Neural cell (in vitro differentiated cells): ENCODE measurements at regions not wholly inside any gene's neighbourhood (a gene's known extent, or its start where the extent isn't known, plus 50 kb on each side); places are given as distances from the start of the nearest gene placed in this dataset.

ENCODE experiments used
- H2AFZ ChIP-seq: fragments of 200-600, 300-800 bp; sonication (generic), shearing (Covaris generic); 2 replicates; pipeline ENCODE4 v1.6.0; 2014; ENCODE audit warnings: low read depth, mild to moderate bottlenecking, antibody characterized with exemption, low read length, moderate library complexity
- H3F3A ChIP-seq: fragments of 200-600 bp; shearing (Covaris generic); 2 replicates; pipeline ENCODE4 v1.6.1; 2016; ENCODE audit warnings: mild to moderate bottlenecking, moderate library complexity, mixed read lengths, antibody characterized with exemption, low read length; ENCODE audit not compliant: insufficient read depth, poor library complexity, severe bottlenecking
- H3K27ac ChIP-seq: fragments of 200-600, 300-800 bp; sonication (generic), shearing (Covaris generic); 2 replicates; pipeline ENCODE4 v1.5.1; 2014; ENCODE audit warnings: mild to moderate bottlenecking, low read length, moderate library complexity
- H3K27me3 ChIP-seq: fragments of 300-800, 200-600 bp; sonication (generic), shearing (Covaris generic); 2 replicates; pipeline ENCODE4 v1.6.0; 2014; ENCODE audit warnings: mild to moderate bottlenecking, low read depth, low read length, moderate library complexity; ENCODE audit not compliant: insufficient read depth
- H3K36me3 ChIP-seq: fragments of 300-800, 200-600 bp; sonication (generic), shearing (Covaris generic); 2 replicates; pipeline ENCODE4 v1.5.1; 2014; ENCODE audit warnings: mild to moderate bottlenecking, antibody characterized with exemption, low read length, moderate library complexity; ENCODE audit not compliant: insufficient read depth
- H3K4me2 ChIP-seq: fragments of 300-800, 200-600 bp; sonication (generic), shearing (Covaris generic); 2 replicates; pipeline ENCODE4 v1.6.0; 2014; ENCODE audit warnings: mild to moderate bottlenecking, low read length
- H3K4me3 ChIP-seq: fragments of 300-800, 200-600 bp; sonication (generic), shearing (Covaris generic); 2 replicates; pipeline ENCODE4 v1.5.1; 2014; ENCODE audit warnings: mild to moderate bottlenecking, low read length, moderate library complexity
- H3K79me2 ChIP-seq: fragments of 200-600 bp; shearing (Covaris generic); replicated peaks from 2 replicates; pipeline ENCODE4 v1.6.0; 2014; ENCODE audit warnings: mild to moderate bottlenecking, low read length, moderate library complexity; ENCODE audit not compliant: insufficient read depth
- H3K9ac ChIP-seq: fragments of 300-800, 200-600 bp; sonication (generic), shearing (Covaris generic); 2 replicates; pipeline ENCODE4 v1.6.1; 2016; ENCODE audit warnings: mild to moderate bottlenecking, low read length, mixed read lengths
- H3K9me2 ChIP-seq: fragments of 200-600 bp; shearing (Covaris generic); 2 replicates; pipeline ENCODE4 v1.6.1; 2016; ENCODE audit warnings: mild to moderate bottlenecking, low read length, mixed read lengths; ENCODE audit not compliant: insufficient read depth
- H3K9me3 ChIP-seq: fragments of 200-600, 300-800 bp; sonication (generic), shearing (Covaris generic); 2 replicates; pipeline ENCODE4 v1.6.1; 2016; ENCODE audit warnings: mild to moderate bottlenecking, mixed run types, low read length, moderate library complexity, mixed read lengths
- H4K20me1 ChIP-seq: fragments of 200-600 bp; shearing (Covaris generic); 2 replicates; pipeline ENCODE4 v1.6.1; 2016; ENCODE audit warnings: mild to moderate bottlenecking, mixed run types; ENCODE audit not compliant: insufficient read depth
- CTCF ChIP-seq: fragments of 450-650 bp; IDR thresholded peaks from 2 replicates; pipeline ENCODE4 v1.5.1; 2014; ENCODE audit warnings: antibody characterized with exemption, mild to moderate bottlenecking, moderate library complexity; ENCODE audit not compliant: poor library complexity, severe bottlenecking
- EP300 ChIP-seq: fragments of 450-650 bp; conservative IDR thresholded peaks from 2 replicates; pipeline ENCODE4 v1.6.1; 2014; ENCODE audit warnings: antibody characterized with exemption, mild to moderate bottlenecking, moderate library complexity; ENCODE audit not compliant: poor library complexity, severe bottlenecking
- EZH2 ChIP-seq: fragments of 200-600, 300-800 bp; shearing (Covaris generic), sonication (generic); IDR thresholded peaks from 2 replicates; pipeline ENCODE4 v1.6.1; 2014; ENCODE audit warnings: antibody characterized with exemption, low read length, borderline replicate concordance, mild to moderate bottlenecking; ENCODE audit not compliant: insufficient read depth, poor library complexity, severe bottlenecking
- MXI1 ChIP-seq: fragments of 450-650 bp; conservative IDR thresholded peaks from 2 replicates; pipeline ENCODE4 v1.6.1; 2014; ENCODE audit warnings: antibody characterized with exemption, mild to moderate bottlenecking; ENCODE audit not compliant: poor library complexity, severe bottlenecking
- POLR2AphosphoS5 ChIP-seq: IDR thresholded peaks from 2 replicates; pipeline ENCODE4 v1.6.1; 2012
- RAD21 ChIP-seq: fragments of 450-650 bp; conservative IDR thresholded peaks from 2 replicates; pipeline ENCODE4 v1.6.1; 2014; ENCODE audit warnings: antibody characterized with exemption, mild to moderate bottlenecking, moderate library complexity
- REST ChIP-seq: IDR thresholded peaks from 2 replicates; pipeline ENCODE4 v1.6.1; 2012; ENCODE audit warnings: borderline replicate concordance
- SMC3 ChIP-seq: fragments of 450-650 bp; conservative IDR thresholded peaks from 2 replicates; pipeline ENCODE4 v1.6.1; 2014; ENCODE audit warnings: antibody characterized with exemption, mild to moderate bottlenecking, moderate library complexity; ENCODE audit not compliant: poor library complexity
- TAF1 ChIP-seq: IDR thresholded peaks from 2 replicates; pipeline ENCODE4 v1.6.1; 2012; ENCODE audit warnings: low read depth

GRCh38 chr12:91542666-91543065 lies 360.0 kb upstream of the DCN start:
- Histone ChIP-seq H3K9me2 (no peaks in the 10 kb centered on the region), H3K4me2 (no peak overlapping the region), H2AFZ (no peak overlapping the region), H3K36me3 (no peaks in the 10 kb centered on the region), H3K9ac (no peak overlapping the region), H4K20me1 (no peaks in the 10 kb centered on the region), H3K9me3 (no peaks in the 10 kb centered on the region), H3K4me3 (no peak overlapping the region), H3K79me2 (no peaks in the 10 kb centered on the region), H3K27ac (peak overlapping the region; percentile 37), H3F3A (no peaks in the 10 kb centered on the region), H3K27me3 (no peaks in the 10 kb centered on the region)
- TF ChIP-seq EP300, result no peak
- no peak for TF ChIP-seq EZH2

GRCh38 chr12:91542067-91542466 lies 359.4 kb upstream of the DCN start:
- Histone ChIP-seq H3K27ac (peak overlapping the region; percentile 37), H3K9me3 (no peaks in the 10 kb centered on the region), H3K79me2 (no peaks in the 10 kb centered on the region), H3K9me2 (no peaks in the 10 kb centered on the region), H3F3A (no peaks in the 10 kb centered on the region), H3K9ac (no peak overlapping the region), H4K20me1 (no peaks in the 10 kb centered on the region), H3K27me3 (no peaks in the 10 kb centered on the region), H2AFZ (no peak overlapping the region), H3K36me3 (no peaks in the 10 kb centered on the region), H3K4me3 (no peak overlapping the region), H3K4me2 (no peak overlapping the region)
- TF ChIP-seq MXI1 (no peak), REST (no peak), EP300 (peak; percentile 54), RAD21 (no peak), POLR2AphosphoS5 (peak; percentile 54), CTCF (no peak), EZH2 (no peak), TAF1 (no peak), SMC3 (no peak)

- H3F3A ChIP-seq, result no peaks in the 10 kb centered on the region
- no peaks in the 10 kb centered on the region for H3K36me3 ChIP-seq
- H2AFZ ChIP-seq, result no peak overlapping the region
- H3K9me3 ChIP-seq, result no peaks in the 10 kb centered on the region
- H3K27me3 ChIP-seq, result no peaks in the 10 kb centered on the region
- no peak overlapping the region for H3K4me2 ChIP-seq
- no peaks in the 10 kb centered on the region for H3K9me2 ChIP-seq
- no peak overlapping the region for H3K27ac ChIP-seq
- no peak overlapping the region for H3K9ac ChIP-seq
- no peaks in the 10 kb centered on the region for H3K79me2 ChIP-seq
- no peaks in the 10 kb centered on the region for H4K20me1 ChIP-seq
- no peak overlapping the region for H3K4me3 ChIP-seq
- TF ChIP-seq RAD21 (no peak), EP300 (no peak), EZH2 (no peak)
Observed at GRCh38 chr12:91538418-91538817, 355.8 kb upstream of the DCN start.
